Cardiac muscle cell (in vitro differentiated cells and primary cell): ENCODE measurements at regions not wholly inside any gene's neighbourhood (a gene's known extent, or its start where the extent isn't known, plus 50 kb on each side); places are given as distances from the start of the nearest gene placed in this dataset.

ENCODE experiments used
- DNase-seq, 2 donors: peaks; one replicate each; pipeline versions ENCODE4 v3.0.0 to v3.0.0-alpha.2; 2010 to 2017; ENCODE audit warnings: low read depth in 1 of 2, low spot score in 1 of 2
- H3K27ac ChIP-seq: fragments of 200-600 bp; sonication (generic); 2 replicates; pipeline ENCODE4 v1.5.1; 2016
- H3K27me3 ChIP-seq: fragments of 200-600 bp; sonication (generic); 2 replicates; pipeline ENCODE4 v1.6.0; 2016; ENCODE audit warnings: control low read depth
- H3K36me3 ChIP-seq: fragments of 200-600 bp; sonication (generic); 2 replicates; pipeline ENCODE4 v1.5.1; 2016; ENCODE audit warnings: control low read depth
- H3K4me1 ChIP-seq: fragments of 200-600 bp; sonication (generic); 2 replicates; pipeline ENCODE4 v1.8.1; 2017; ENCODE audit warnings: low read depth, mild to moderate bottlenecking, mixed run types
- H3K4me3 ChIP-seq: fragments of 200-600 bp; sonication (generic); 2 replicates; pipeline ENCODE4 v1.5.1; 2016; ENCODE audit warnings: mild to moderate bottlenecking
- H3K9me3 ChIP-seq: fragments of 200-600 bp; sonication (generic); 2 replicates; pipeline ENCODE4 v1.5.1; 2017; ENCODE audit warnings: low read depth, mild to moderate bottlenecking, control low read depth
- CTCF ChIP-seq: IDR thresholded peaks from 2 replicates; pipeline ENCODE4 v1.5.1; 2012; ENCODE audit warnings: low read depth, mild to moderate bottlenecking, low read length

GRCh38 chr4:111064342-111064993 lies 441.6 kb upstream of the PITX2 start:
- Histone ChIP-seq H3K27me3 (no peaks in the 10 kb centered on the region), H3K36me3 (no peaks in the 10 kb centered on the region), H3K27ac (no peak overlapping the region), H3K4me3 (no peak overlapping the region), H3K9me3 (no peaks in the 10 kb centered on the region), H3K4me1 (no peaks in the 10 kb centered on the region)
- TF ChIP-seq CTCF, result no peak
- DNase-seq, result peak in 1 of 2 donors; percentile 0

GRCh38 chr4:111066001-111066400 lies 443.1 kb upstream of the PITX2 start:
- Histone ChIP-seq H3K27me3 (no peaks in the 10 kb centered on the region), H3K9me3 (no peaks in the 10 kb centered on the region), H3K4me3 (no peak overlapping the region), H3K4me1 (no peaks in the 10 kb centered on the region), H3K27ac (no peak overlapping the region), H3K36me3 (no peaks in the 10 kb centered on the region)
- no peak for DNase-seq
- no peak for TF ChIP-seq CTCF

DNA sequence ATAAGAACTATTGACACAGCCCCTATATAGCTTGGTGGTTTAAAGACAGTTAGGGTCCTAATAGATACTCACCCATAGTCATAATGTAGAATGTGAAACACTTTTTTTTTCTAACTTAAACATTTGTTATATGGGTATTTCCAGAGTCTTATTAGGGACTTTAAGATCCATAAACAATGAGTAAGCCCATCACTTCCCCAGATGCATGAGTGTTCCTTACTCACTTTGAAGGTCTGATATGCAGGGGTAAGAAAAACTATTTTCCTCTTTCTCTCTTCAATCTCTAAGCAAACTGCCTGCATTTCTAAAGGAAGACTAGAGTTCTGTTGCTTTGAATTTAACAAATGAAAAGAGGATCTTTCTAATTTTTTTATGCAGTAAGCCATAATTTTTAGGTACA lies 443.6 kb upstream of the PITX2 start:
- Histone ChIP-seq H3K4me1 (no peaks in the 10 kb centered on the region), H3K36me3 (no peaks in the 10 kb centered on the region), H3K9me3 (no peaks in the 10 kb centered on the region), H3K27me3 (no peaks in the 10 kb centered on the region), H3K4me3 (no peak overlapping the region), H3K27ac (no peak overlapping the region)
- no peak for DNase-seq
- no peak for TF ChIP-seq CTCF

DNA sequence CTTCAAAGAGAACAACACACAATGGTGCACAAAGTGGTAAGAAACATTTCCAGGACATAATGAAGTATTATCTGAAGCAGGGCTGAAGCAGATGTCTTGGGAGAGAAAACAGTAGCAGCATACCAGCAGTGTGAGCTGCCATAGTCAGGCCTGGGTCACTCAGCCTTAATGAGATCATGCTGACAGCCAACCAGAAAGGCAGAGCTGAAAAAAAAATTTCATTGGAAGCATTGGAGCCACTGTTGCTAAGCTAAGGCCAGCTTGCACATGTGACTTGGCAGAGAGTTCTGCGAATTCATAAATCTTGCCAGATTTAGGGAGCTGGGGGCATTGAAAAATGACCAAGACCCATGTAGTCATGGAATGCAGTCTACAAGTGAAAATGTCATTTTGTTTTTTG lies 444.0 kb upstream of the PITX2 start:
- H3K36me3 ChIP-seq, result no peaks in the 10 kb centered on the region
- DNase-seq, result peak in 1 of 2 donors; percentile 19
- no peak for TF ChIP-seq CTCF
- H3K27ac ChIP-seq, result no peak overlapping the region
- H3K27me3 ChIP-seq, result no peaks in the 10 kb centered on the region
- no peak overlapping the region for H3K4me3 ChIP-seq
- no peaks in the 10 kb centered on the region for H3K4me1 ChIP-seq
- no peaks in the 10 kb centered on the region for H3K9me3 ChIP-seq

- Histone ChIP-seq H3K27me3 (no peaks in the 10 kb centered on the region), H3K27ac (no peak overlapping the region), H3K4me3 (no peak overlapping the region), H3K4me1 (no peaks in the 10 kb centered on the region), H3K36me3 (no peaks in the 10 kb centered on the region), H3K9me3 (no peaks in the 10 kb centered on the region)
- DNase-seq, result no peak
- TF ChIP-seq CTCF, result no peak
Observed at GRCh38 chr4:111068883-111069282, 446.0 kb upstream of the PITX2 start.
